Hepatocyte (in vitro differentiated cells): ENCODE measurements at regions not wholly inside any gene's neighbourhood (a gene's known extent, or its start where the extent isn't known, plus 50 kb on each side); places are given as distances from the start of the nearest gene placed in this dataset.

Experiments
- DNase-seq: peaks from one replicate; pipeline ENCODE4 v3.0.0-alpha.2; 2016; ENCODE audit warnings: low spot score
- H2AFZ ChIP-seq: fragments of 200-600 bp; sonication (generic); 2 replicates; pipeline ENCODE4 v1.6.0; 2016; ENCODE audit warnings: antibody characterized with exemption, mild to moderate bottlenecking
- H3K27ac ChIP-seq: fragments of 200-600 bp; sonication (generic); 2 replicates; pipeline ENCODE4 v1.5.1; 2016; ENCODE audit warnings: mild to moderate bottlenecking
- H3K27me3 ChIP-seq: fragments of 200-600 bp; sonication (generic); 2 replicates; pipeline ENCODE4 v1.6.1; 2016
- H3K36me3 ChIP-seq: fragments of 200-600 bp; sonication (generic); replicated peaks from 2 replicates; pipeline ENCODE4 v1.5.1; 2016; ENCODE audit warnings: low read depth; ENCODE audit not compliant: insufficient read depth
- H3K4me1 ChIP-seq: fragments of 200-600 bp; sonication (generic); 2 replicates; pipeline ENCODE4 v1.5.1; 2016; ENCODE audit warnings: mild to moderate bottlenecking, moderate library complexity; ENCODE audit not compliant: insufficient read depth
- H3K4me2 ChIP-seq: fragments of 200-600 bp; sonication (generic); 2 replicates; pipeline ENCODE4 v1.6.0; 2016
- H3K4me3 ChIP-seq: fragments of 200-600 bp; sonication (generic); 2 replicates; pipeline ENCODE4 v1.5.1; 2016; ENCODE audit warnings: mild to moderate bottlenecking
- H3K79me2 ChIP-seq: fragments of 200-600 bp; sonication (generic); 2 replicates; pipeline ENCODE4 v1.6.0; 2017; ENCODE audit warnings: mild to moderate bottlenecking
- H3K9me2 ChIP-seq: fragments of 200-600 bp; sonication (generic); replicated peaks from 2 replicates; pipeline ENCODE4 v1.6.0; 2017; ENCODE audit warnings: mild to moderate bottlenecking; ENCODE audit not compliant: insufficient read depth
- H3K9me3 ChIP-seq: fragments of 200-600 bp; sonication (generic); 2 replicates; pipeline ENCODE4 v1.5.1; 2016; ENCODE audit warnings: low read depth, mild to moderate bottlenecking
- H4K20me1 ChIP-seq: fragments of 200-600 bp; sonication (generic); 2 replicates; pipeline ENCODE4 v1.6.0; 2016; ENCODE audit warnings: mild to moderate bottlenecking; ENCODE audit not compliant: insufficient read depth, poor library complexity, severe bottlenecking
- EZH2 ChIP-seq: fragments of 200-600 bp; sonication (generic); IDR thresholded peaks from 2 replicates; pipeline ENCODE4 v1.6.1; 2016; ENCODE audit warnings: antibody characterized with exemption, mild to moderate bottlenecking, borderline replicate concordance
- EZH2phosphoT487 ChIP-seq: fragments of 200-600 bp; sonication (generic); IDR thresholded peaks from one replicate; pipeline ENCODE4 v1.6.1; 2018; ENCODE audit warnings: antibody characterized with exemption, mild to moderate bottlenecking, low read depth, moderate library complexity; ENCODE audit not compliant: unreplicated experiment, severe bottlenecking
- WGBS: methylation state at CpG from one replicate; pipeline ENCODE4 v1.1.6; 2016; ENCODE audit warnings: low lambda C conversion rate; ENCODE audit errors: missing lambda C conversion rate; 5-methylcytosine and 5-hydroxymethylcytosine counted together
- TF ChIP-seq, protein P1 (sequence below): fragments of 200-600 bp; sonication (generic); IDR thresholded peaks from 2 replicates; pipeline ENCODE4 v1.5.1; 2016; ENCODE audit warnings: antibody characterized with exemption, mild to moderate bottlenecking; ENCODE audit not compliant: poor library complexity

DNA sequence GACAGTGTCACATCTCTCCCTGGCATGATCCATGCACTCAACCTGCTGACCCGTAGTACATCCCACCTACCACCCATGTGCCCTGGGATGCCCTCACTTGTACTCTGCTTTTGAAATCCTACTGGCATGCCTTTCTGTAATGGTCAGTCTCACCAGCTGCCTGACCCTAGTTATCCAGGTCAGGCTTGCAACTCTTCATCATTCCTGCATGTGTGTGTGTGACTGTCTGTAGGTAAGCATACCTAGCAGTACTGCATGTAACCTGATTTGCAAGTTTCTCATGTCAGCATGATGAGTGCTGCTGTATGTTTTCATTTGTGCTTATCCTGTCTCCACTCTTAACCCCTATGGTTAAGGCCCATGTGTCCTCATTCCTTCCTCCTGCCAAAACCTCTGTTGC, 202.0 kb upstream of the MTNR1B start:
- no peak overlapping the region for H3K4me2 ChIP-seq
- DNase-seq, result no peak
- H3K79me2 ChIP-seq, result no peaks in the 10 kb centered on the region
- no peak for TF ChIP-seq EZH2phosphoT487
- TF ChIP-seq EZH2, result no peak
- TF ChIP-seq, protein P1, sequence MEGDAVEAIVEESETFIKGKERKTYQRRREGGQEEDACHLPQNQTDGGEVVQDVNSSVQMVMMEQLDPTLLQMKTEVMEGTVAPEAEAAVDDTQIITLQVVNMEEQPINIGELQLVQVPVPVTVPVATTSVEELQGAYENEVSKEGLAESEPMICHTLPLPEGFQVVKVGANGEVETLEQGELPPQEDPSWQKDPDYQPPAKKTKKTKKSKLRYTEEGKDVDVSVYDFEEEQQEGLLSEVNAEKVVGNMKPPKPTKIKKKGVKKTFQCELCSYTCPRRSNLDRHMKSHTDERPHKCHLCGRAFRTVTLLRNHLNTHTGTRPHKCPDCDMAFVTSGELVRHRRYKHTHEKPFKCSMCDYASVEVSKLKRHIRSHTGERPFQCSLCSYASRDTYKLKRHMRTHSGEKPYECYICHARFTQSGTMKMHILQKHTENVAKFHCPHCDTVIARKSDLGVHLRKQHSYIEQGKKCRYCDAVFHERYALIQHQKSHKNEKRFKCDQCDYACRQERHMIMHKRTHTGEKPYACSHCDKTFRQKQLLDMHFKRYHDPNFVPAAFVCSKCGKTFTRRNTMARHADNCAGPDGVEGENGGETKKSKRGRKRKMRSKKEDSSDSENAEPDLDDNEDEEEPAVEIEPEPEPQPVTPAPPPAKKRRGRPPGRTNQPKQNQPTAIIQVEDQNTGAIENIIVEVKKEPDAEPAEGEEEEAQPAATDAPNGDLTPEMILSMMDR, result no peak
- H3K27ac ChIP-seq, result no peak overlapping the region
- no peaks in the 10 kb centered on the region for H3K9me3 ChIP-seq
- H3K36me3 ChIP-seq, result no peaks in the 10 kb centered on the region
- H3K4me1 ChIP-seq, result no peaks in the 10 kb centered on the region
- H4K20me1 ChIP-seq, result no peaks in the 10 kb centered on the region
- no peaks in the 10 kb centered on the region for H3K27me3 ChIP-seq
- 96% methylated on average over 1 of the region's 1 CpG for WGBS
- no peaks in the 10 kb centered on the region for H3K9me2 ChIP-seq
- H2AFZ ChIP-seq, result no peak overlapping the region
- H3K4me3 ChIP-seq, result no peak overlapping the region

DNA sequence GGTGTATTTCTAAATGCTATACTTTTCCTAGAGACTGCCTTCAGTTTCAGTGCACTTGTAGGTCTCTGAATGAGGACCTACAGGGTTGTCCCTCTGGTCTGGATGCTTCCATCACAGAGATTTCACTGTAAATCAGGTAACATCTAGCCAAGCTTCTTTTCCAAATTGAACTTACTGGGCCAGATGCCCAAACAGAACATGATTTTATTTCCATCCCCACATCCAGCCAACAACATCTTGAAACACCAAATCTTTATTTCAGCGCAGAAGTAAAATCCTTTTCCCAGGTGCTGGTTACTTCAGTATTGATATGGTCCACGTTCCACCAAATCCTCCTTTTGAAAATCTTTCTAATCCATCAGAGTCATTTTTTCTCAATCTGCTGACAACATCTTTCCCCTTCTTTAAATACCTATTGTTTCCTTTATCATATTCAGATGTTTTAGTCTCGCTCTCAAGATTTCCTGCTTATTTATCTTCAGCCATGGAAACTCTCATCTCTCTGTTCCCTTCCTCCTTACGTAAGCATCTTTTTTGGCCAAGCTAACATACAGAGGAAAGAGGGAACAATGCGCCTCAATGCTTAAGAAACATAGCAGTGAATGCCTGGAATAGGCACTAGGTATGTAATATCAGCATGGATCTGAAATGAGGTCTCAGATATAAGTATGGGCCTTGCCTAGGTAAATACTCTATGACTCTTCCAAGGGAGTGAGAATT, 201.2 kb upstream of the MTNR1B start:
- TF ChIP-seq EZH2phosphoT487, result no peak
- TF ChIP-seq, protein P1, result no peak
- no peak for TF ChIP-seq EZH2
- H3K4me3 ChIP-seq, result no peak overlapping the region
- H3K79me2 ChIP-seq, result no peaks in the 10 kb centered on the region
- no peaks in the 10 kb centered on the region for H3K9me2 ChIP-seq
- no peak overlapping the region for H3K4me2 ChIP-seq
- H3K9me3 ChIP-seq, result no peaks in the 10 kb centered on the region
- WGBS, result 90% methylated on average over 5 of the region's 5 CpGs
- H3K36me3 ChIP-seq, result no peaks in the 10 kb centered on the region
- H3K27me3 ChIP-seq, result no peaks in the 10 kb centered on the region
- H3K4me1 ChIP-seq, result no peaks in the 10 kb centered on the region
- no peak overlapping the region for H3K27ac ChIP-seq
- H4K20me1 ChIP-seq, result no peaks in the 10 kb centered on the region
- no peak overlapping the region for H2AFZ ChIP-seq
- no peak for DNase-seq

DNA sequence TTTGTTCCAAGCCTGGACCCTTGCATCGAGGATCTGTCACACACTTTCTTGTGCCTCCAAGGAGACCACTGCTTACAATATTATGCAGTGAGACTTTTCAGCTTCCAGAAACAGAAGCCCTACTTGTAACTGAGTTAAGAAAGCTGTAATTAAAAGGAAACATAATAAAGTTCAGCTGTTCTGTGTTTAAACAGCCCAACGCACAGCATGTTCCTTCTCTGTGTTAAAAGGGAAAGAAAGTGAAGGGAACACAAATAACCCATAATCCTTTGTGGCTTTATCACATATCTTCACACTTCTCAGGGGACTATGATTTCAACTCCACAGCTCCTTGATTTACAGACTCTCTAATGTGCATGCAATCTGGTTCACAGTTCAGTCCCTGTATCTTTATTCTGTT, 200.3 kb upstream of the MTNR1B start:
- Histone ChIP-seq H3K79me2 (no peaks in the 10 kb centered on the region), H3K9me2 (no peaks in the 10 kb centered on the region), H3K4me2 (peak overlapping the region; percentile 26), H2AFZ (no peak overlapping the region), H3K27me3 (no peaks in the 10 kb centered on the region), H3K27ac (no peak overlapping the region), H4K20me1 (no peaks in the 10 kb centered on the region), H3K4me1 (no peaks in the 10 kb centered on the region), H3K9me3 (no peaks in the 10 kb centered on the region), H3K4me3 (no peak overlapping the region), H3K36me3 (no peaks in the 10 kb centered on the region)
- TF ChIP-seq EZH2phosphoT487, result no peak
- TF ChIP-seq EZH2, result no peak
- TF ChIP-seq, protein P1, result no peak
- 49% methylated on average over 2 of the region's 2 CpGs for WGBS
- no peak for DNase-seq
